H1 (cell line): ENCODE measurements at regions not wholly inside any gene's neighbourhood (a gene's known extent, or its start where the extent isn't known, plus 50 kb on each side); places are given as distances from the start of the nearest gene placed in this dataset.

Source experiments
- CTCF ChIA-PET: fragments of 300-600 bp; sonication (Branson Sonifier 250); formaldehyde crosslinking; loops from one replicate; lab custom pipeline; 2021; ENCODE audit not compliant: partially characterized antibody; lab: Charles Lee
- POLR2A ChIA-PET: fragments of 300-600 bp; sonication (Branson Sonifier 250); formaldehyde crosslinking; loops from one replicate; lab custom pipeline; 2021; ENCODE audit warnings: inconsistent platforms; ENCODE audit not compliant: partially characterized antibody; lab: Charles Lee
- DNase-seq, 2 experiments: peaks; one replicate each; pipeline versions ENCODE4 v3.0.0 to v3.0.0-alpha.2; 2010 to 2022; ENCODE audit warnings: low spot score in 2 of 2, low read depth in 1 of 2, mixed read lengths in 1 of 2
- FAIRE-seq: peaks from 2 replicates; lab custom pipeline; 2011; peaks lifted over from hg19 to GRCh38; lab: Jason Lieb, UNC
- H2AFZ ChIP-seq: 2 replicates; pipeline ENCODE4 v1.8.1; 2012; ENCODE audit warnings: low read length, inconsistent platforms
- H2AK5ac ChIP-seq: 2 replicates; pipeline ENCODE4 v1.6.1; 2013; ENCODE audit warnings: low read depth, low read length
- H2BK120ac ChIP-seq: replicated peaks from 2 replicates; pipeline ENCODE3; 2013; ENCODE audit warnings: low read depth, low read length, inconsistent platforms
- H2BK12ac ChIP-seq: 2 replicates; pipeline ENCODE4 v1.6.1; 2013; ENCODE audit warnings: low read depth, low read length
- H2BK15ac ChIP-seq: 2 replicates; pipeline ENCODE4 v1.6.1; 2013; ENCODE audit warnings: low read length
- H2BK20ac ChIP-seq: 2 replicates; pipeline ENCODE4 v1.6.1; 2013; ENCODE audit warnings: low read length
- H2BK5ac ChIP-seq: 2 replicates; pipeline ENCODE4 v1.6.1; 2013; ENCODE audit warnings: low read depth, low read length
- H3K14ac ChIP-seq: 2 replicates; pipeline ENCODE4 v1.6.1; 2013; ENCODE audit warnings: inconsistent platforms; ENCODE audit not compliant: insufficient read length
- H3K18ac ChIP-seq: 2 replicates; pipeline ENCODE4 v1.6.1; 2013; ENCODE audit warnings: low read length; ENCODE audit errors: extremely low read depth
- H3K23ac ChIP-seq: 2 replicates; pipeline ENCODE4 v1.6.1; 2013; ENCODE audit warnings: inconsistent platforms; ENCODE audit not compliant: insufficient read length
- H3K23me2 ChIP-seq: 2 replicates; pipeline ENCODE4 v1.6.1; 2013; ENCODE audit warnings: low read depth, low read length
- H3K27ac ChIP-seq: 2 replicates; pipeline ENCODE4 v1.6.1; 2011; ENCODE audit warnings: low read depth, low read length, inconsistent platforms
- H3K27me3 ChIP-seq, 4 experiments: replicated peaks in 1 of 4; 1 replicate in 1 of 4; 2 replicates in 3 of 4; pipeline versions ENCODE4 v1.6.1 to v1.8.1; 2011 to 2013; ENCODE audit warnings: low read length in 3 of 4, mild to moderate bottlenecking in 3 of 4, inconsistent platforms in 2 of 4, mixed read lengths in 2 of 4, moderate library complexity in 1 of 4; ENCODE audit not compliant: control insufficient read depth in 3 of 4, insufficient read depth in 3 of 4; ENCODE audit errors: extremely low read depth in 1 of 4
- H3K36me3 ChIP-seq, 4 experiments: 2 replicates each; pipeline versions ENCODE4 v1.6.1 to v1.8.1; 2011 to 2013; ENCODE audit warnings: mild to moderate bottlenecking in 4 of 4, low read length in 3 of 4, moderate library complexity in 2 of 4, control low read depth in 1 of 4, inconsistent platforms in 1 of 4; ENCODE audit not compliant: insufficient read depth in 4 of 4, control insufficient read depth in 2 of 4
- H3K4ac ChIP-seq: replicated peaks from 2 replicates; pipeline ENCODE3; 2013; ENCODE audit warnings: low read length, low read depth, mixed read lengths, inconsistent platforms; ENCODE audit not compliant: insufficient read length
- H3K4me1 ChIP-seq, 4 experiments: replicated peaks in 1 of 4; 1 replicate in 1 of 4; 2 replicates in 3 of 4; pipeline versions ENCODE4 v1.6.1 to v1.8.1; 2011 to 2013; ENCODE audit warnings: low read length in 3 of 4, inconsistent platforms in 2 of 4, mixed read lengths in 1 of 4; ENCODE audit not compliant: insufficient read depth in 4 of 4, control insufficient read depth in 3 of 4
- H3K4me2 ChIP-seq, 2 experiments: 2 replicates each; pipeline versions ENCODE4 v1.6.1 to v1.8.1; 2011 to 2013; ENCODE audit warnings: low read depth in 2 of 2, low read length in 2 of 2, control low read depth in 1 of 2, inconsistent platforms in 1 of 2, mild to moderate bottlenecking in 1 of 2; ENCODE audit not compliant: insufficient read depth in 1 of 2
- H3K4me3 ChIP-seq, 4 experiments: fragments of 200-600, 300-600 bp in 1 of 4; sonication (generic), shearing (Covaris generic), sonication (Bioruptor Twin) in 1 of 4; 2 replicates each; pipeline versions ENCODE4 v1.5.1 to v1.8.1; 2011 to 2016; ENCODE audit warnings: low read length in 4 of 4, low read depth in 3 of 4, control low read depth in 2 of 4, inconsistent platforms in 2 of 4, mild to moderate bottlenecking in 2 of 4, mixed read lengths in 1 of 4, moderate library complexity in 1 of 4; ENCODE audit not compliant: insufficient read depth in 2 of 4; ENCODE audit errors: extremely low read depth in 1 of 4
- H3K56ac ChIP-seq: replicated peaks from 2 replicates; pipeline ENCODE3; 2013; ENCODE audit warnings: low read depth, mild to moderate bottlenecking, mixed read lengths, low read length, inconsistent platforms; ENCODE audit not compliant: insufficient read length
- H3K79me1 ChIP-seq: 2 replicates; pipeline ENCODE4 v1.6.1; 2013; ENCODE audit warnings: low read depth, low read length, control low read depth
- H3K79me2 ChIP-seq, 2 experiments: 2 replicates each; pipeline versions ENCODE4 v1.6.1 to v1.8.1; 2012 to 2013; ENCODE audit warnings: low read length in 2 of 2, mild to moderate bottlenecking in 2 of 2, inconsistent platforms in 1 of 2; ENCODE audit not compliant: insufficient read depth in 2 of 2, control insufficient read depth in 1 of 2
- H3K9ac ChIP-seq, 4 experiments: replicated peaks in 1 of 4; 1 replicate in 1 of 4; 2 replicates in 3 of 4; pipeline versions ENCODE4 v1.6.1 to v1.8.1; 2011 to 2013; ENCODE audit warnings: low read depth in 3 of 4, low read length in 3 of 4, control low read depth in 2 of 4, mild to moderate bottlenecking in 2 of 4, moderate library complexity in 2 of 4, inconsistent platforms in 1 of 4; ENCODE audit errors: extremely low read depth in 1 of 4
- H3K9me3 ChIP-seq, 2 experiments: 2 replicates each; pipeline versions ENCODE4 v1.6.1 to v1.8.1; 2012 to 2013; ENCODE audit warnings: mild to moderate bottlenecking in 2 of 2, moderate library complexity in 2 of 2, control low read depth in 1 of 2, inconsistent platforms in 1 of 2, low read depth in 1 of 2, low read length in 1 of 2, mixed read lengths in 1 of 2; ENCODE audit not compliant: insufficient read depth in 2 of 2
- H4K20me1 ChIP-seq, 2 experiments: replicated peaks in 1 of 2; 2 replicates each; pipeline versions ENCODE3 to v1.8.1; 2011 to 2013; ENCODE audit warnings: inconsistent platforms in 2 of 2, low read length in 2 of 2, mild to moderate bottlenecking in 1 of 2; ENCODE audit not compliant: insufficient read depth in 2 of 2, control insufficient read depth in 1 of 2
- H4K5ac ChIP-seq: 2 replicates; pipeline ENCODE4 v1.6.1; 2013; ENCODE audit warnings: low read length, low read depth, mixed read lengths, inconsistent platforms; ENCODE audit not compliant: insufficient read length
- H4K8ac ChIP-seq: 2 replicates; pipeline ENCODE4 v1.8.0; 2013; ENCODE audit warnings: mild to moderate bottlenecking, moderate library complexity, low read length, inconsistent platforms; ENCODE audit not compliant: insufficient read depth; ENCODE audit errors: extremely low read depth
- H4K91ac ChIP-seq: replicated peaks from 2 replicates; pipeline ENCODE3; 2013; ENCODE audit warnings: low read length, mixed read lengths, inconsistent platforms; ENCODE audit not compliant: insufficient read length
- CHD1 ChIP-seq: IDR thresholded peaks from 2 replicates; pipeline ENCODE4 v1.6.1; 2012; ENCODE audit warnings: low read depth, low read length, improper control_type of control experiment
- CREB1 ChIP-seq: IDR thresholded peaks from 2 replicates; pipeline ENCODE4 v1.6.1; 2012; ENCODE audit warnings: inconsistent platforms
- POLR2A ChIP-seq, 2 experiments: IDR thresholded peaks; 1 replicate in 1 of 2; 2 replicates in 1 of 2; pipeline ENCODE4 v1.6.1; 2011; ENCODE audit warnings: low read depth in 2 of 2, low read length in 2 of 2, mild to moderate bottlenecking in 2 of 2; ENCODE audit errors: control extremely low read depth in 1 of 2
- RNF2 ChIP-seq: fragments of 200-900, 300-1000 bp; sonication (generic); IDR thresholded peaks from 2 replicates; pipeline ENCODE4 v1.7.1; 2016; ENCODE audit warnings: borderline replicate concordance, low read depth, mild to moderate bottlenecking, antibody characterized with exemption, low read length; ENCODE audit not compliant: poor library complexity, severe bottlenecking; ENCODE audit errors: missing control alignments
- RXRA ChIP-seq: IDR thresholded peaks from 2 replicates; pipeline ENCODE4 v1.6.1; 2011; ENCODE audit warnings: low read depth, mild to moderate bottlenecking, low read length, moderate library complexity; ENCODE audit not compliant: insufficient read depth
- SAP30 ChIP-seq: fragments of 300-600 bp; sonication (generic); IDR thresholded peaks from 2 replicates; pipeline ENCODE4 v1.7.1; 2012; ENCODE audit warnings: low read length, moderate library complexity, mild to moderate bottlenecking, inconsistent platforms; ENCODE audit not compliant: insufficient read depth, insufficient replicate concordance
- SIX5 ChIP-seq: IDR thresholded peaks from 2 replicates; pipeline ENCODE4 v1.6.1; 2011; ENCODE audit warnings: mild to moderate bottlenecking, low read depth, low read length
- SUZ12 ChIP-seq: fragments of 200-600 bp; sonication (generic); IDR thresholded peaks from 2 replicates; pipeline ENCODE4 v1.6.1; 2012; ENCODE audit warnings: mild to moderate bottlenecking, inconsistent platforms, low read length, moderate library complexity, mixed read lengths
- TAF1 ChIP-seq: IDR thresholded peaks from 2 replicates; pipeline ENCODE4 v1.6.1; 2011; ENCODE audit warnings: mild to moderate bottlenecking, low read depth, low read length
- TEAD4 ChIP-seq: IDR thresholded peaks from 2 replicates; pipeline ENCODE4 v1.6.1; 2012; ENCODE audit warnings: low read depth, low read length, inconsistent platforms, mixed read lengths
- YY1 ChIP-seq: IDR thresholded peaks from 2 replicates; pipeline ENCODE4 v1.6.1; 2011; ENCODE audit warnings: low read depth, mild to moderate bottlenecking, low read length
- WGBS, 2 experiments: shearing (Covaris generic) in 1 of 2; methylation state at CpG; one replicate each; pipeline versions ENCODE4 v1.1.6 to v1.1.7; 2013 to 2015; ENCODE audit warnings: low lambda C conversion rate in 2 of 2, mixed read lengths in 2 of 2, inconsistent platforms in 1 of 2, low coverage in 1 of 2, missing lambda C conversion rate in 1 of 2; ENCODE audit not compliant: insufficient replicate concordance in 2 of 2, insufficient coverage in 1 of 2, insufficient read length in 1 of 2; ENCODE audit errors: extremely low coverage in 1 of 2, missing lambda C conversion rate in 1 of 2; 5-methylcytosine and 5-hydroxymethylcytosine counted together

- FAIRE-seq: no peak
- H2BK5ac ChIP-seq: no peak overlapping the region
- TF ChIP-seq CHD1 (no peak), RXRA (no peak), POLR2A (IDR thresholded peaks at IDR 0.05; ENCODE audit: control extremely low read depth in 1 of 2, low read depth in 2 of 2, low read length in 2 of 2) (no peak), SAP30 (no peak), CREB1 (no peak), TAF1 (no peak), YY1 (no peak), SIX5 (no peak), RNF2 (no peak), SUZ12 (no peak), TEAD4 (no peak)
These were observed 474.0 kb downstream of the COG6 start for GRCh38 chr13:40129467-40129866.

More at GRCh38 chr13:40129467-40129866, 474.0 kb downstream of the COG6 start:
- Histone ChIP-seq H3K79me2 (no peaks in the 10 kb centered on the region), H3K4ac (no peak overlapping the region), H3K18ac (no peak overlapping the region), H3K14ac (no peak overlapping the region), H3K4me2 (no peak overlapping the region), H3K79me1 (no peaks in the 10 kb centered on the region), H3K23me2 (no peaks in the 10 kb centered on the region), H3K4me1 (peaks cover 0 to 2% (median 0%) of the 10 kb centered on the region in 4 experiments; a peak in 1 of 7 replicates), H3K23ac (no peak overlapping the region), H2AFZ (no peak overlapping the region), H4K8ac (no peak overlapping the region), H4K91ac (no peak overlapping the region), H2AK5ac (no peak overlapping the region), H4K5ac (no peak overlapping the region), H2BK20ac (no peak overlapping the region), H3K9me3 (no peaks in the 10 kb centered on the region), H2BK12ac (no peak overlapping the region), H2BK120ac (no peak overlapping the region), H3K4me3 (no peak overlapping the region), H4K20me1 (peaks cover 0 to 2% of the 10 kb centered on the region in 2 experiments), H3K27ac (no peak overlapping the region), H3K9ac (no peak overlapping the region), H2BK15ac (no peak overlapping the region), H3K56ac (no peak overlapping the region), H3K27me3 (no peaks in the 10 kb centered on the region), H3K36me3 (no peaks in the 10 kb centered on the region)
- no peak for DNase-seq
- CTCF ChIA-PET: interaction anchor here (1.1 to 1.9 kb wide), 5 partner anchors 11 to 19 kb away, joined by 3 to 6 read pairs (median 4); no protein-coding TSS in a partner anchor
- POLR2A ChIA-PET: interaction anchor here (0.5 kb wide), 1 partner anchor 315 kb away, joined by 4 read pairs; no protein-coding TSS in a partner anchor
- 84% methylated on average over 6 of the region's 6 CpGs; no CpG with 5 or more reads in 1 of the 2 experiments for WGBS, 2 experiments
